Neural cell (in vitro differentiated cells): ENCODE measurements at regions not wholly inside any gene's neighbourhood (a gene's known extent, or its start where the extent isn't known, plus 50 kb on each side); places are given as distances from the start of the nearest gene placed in this dataset.

Experiments
- EZH2 ChIP-seq: fragments of 200-600, 300-800 bp; shearing (Covaris generic), sonication (generic); IDR thresholded peaks from 2 replicates; pipeline ENCODE4 v1.6.1; 2014; ENCODE audit warnings: antibody characterized with exemption, low read length, borderline replicate concordance, mild to moderate bottlenecking; ENCODE audit not compliant: insufficient read depth, poor library complexity, severe bottlenecking
- RAD21 ChIP-seq: fragments of 450-650 bp; conservative IDR thresholded peaks from 2 replicates; pipeline ENCODE4 v1.6.1; 2014; ENCODE audit warnings: antibody characterized with exemption, mild to moderate bottlenecking, moderate library complexity
- TF ChIP-seq, protein P1 (sequence below): fragments of 450-650 bp; IDR thresholded peaks from 2 replicates; pipeline ENCODE4 v1.5.1; 2014; ENCODE audit warnings: antibody characterized with exemption, mild to moderate bottlenecking, moderate library complexity; ENCODE audit not compliant: poor library complexity, severe bottlenecking

DNA sequence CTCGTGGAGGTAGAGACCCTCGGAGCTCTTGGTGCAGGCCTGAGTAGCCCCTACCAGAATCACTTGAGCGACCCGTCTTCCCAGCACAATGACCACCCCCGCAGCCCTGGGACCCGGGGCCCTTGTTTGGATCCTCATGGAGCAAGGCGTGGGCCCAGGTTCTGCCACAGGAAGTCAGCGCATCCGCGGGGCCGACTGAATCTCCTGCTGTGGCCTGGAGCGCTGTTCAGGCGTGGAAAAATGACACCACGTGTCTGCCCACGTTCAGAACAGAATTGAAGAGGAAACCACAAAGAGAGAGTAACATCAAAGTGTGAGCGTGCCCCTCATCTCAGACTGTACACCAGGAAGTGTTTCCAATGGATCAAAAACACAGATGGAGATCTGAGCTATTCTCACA lies 1479.2 kb downstream of the TBC1D22A start:
- TF ChIP-seq, protein P1, sequence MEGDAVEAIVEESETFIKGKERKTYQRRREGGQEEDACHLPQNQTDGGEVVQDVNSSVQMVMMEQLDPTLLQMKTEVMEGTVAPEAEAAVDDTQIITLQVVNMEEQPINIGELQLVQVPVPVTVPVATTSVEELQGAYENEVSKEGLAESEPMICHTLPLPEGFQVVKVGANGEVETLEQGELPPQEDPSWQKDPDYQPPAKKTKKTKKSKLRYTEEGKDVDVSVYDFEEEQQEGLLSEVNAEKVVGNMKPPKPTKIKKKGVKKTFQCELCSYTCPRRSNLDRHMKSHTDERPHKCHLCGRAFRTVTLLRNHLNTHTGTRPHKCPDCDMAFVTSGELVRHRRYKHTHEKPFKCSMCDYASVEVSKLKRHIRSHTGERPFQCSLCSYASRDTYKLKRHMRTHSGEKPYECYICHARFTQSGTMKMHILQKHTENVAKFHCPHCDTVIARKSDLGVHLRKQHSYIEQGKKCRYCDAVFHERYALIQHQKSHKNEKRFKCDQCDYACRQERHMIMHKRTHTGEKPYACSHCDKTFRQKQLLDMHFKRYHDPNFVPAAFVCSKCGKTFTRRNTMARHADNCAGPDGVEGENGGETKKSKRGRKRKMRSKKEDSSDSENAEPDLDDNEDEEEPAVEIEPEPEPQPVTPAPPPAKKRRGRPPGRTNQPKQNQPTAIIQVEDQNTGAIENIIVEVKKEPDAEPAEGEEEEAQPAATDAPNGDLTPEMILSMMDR, result no peak
- no peak for TF ChIP-seq EZH2
- no peak for TF ChIP-seq RAD21
